ENCODE measurements at regions not wholly inside any gene's neighbourhood (a gene's known extent, or its start where the extent isn't known, plus 50 kb on each side); places are given as distances from the start of the nearest gene placed in this dataset.

DNA sequence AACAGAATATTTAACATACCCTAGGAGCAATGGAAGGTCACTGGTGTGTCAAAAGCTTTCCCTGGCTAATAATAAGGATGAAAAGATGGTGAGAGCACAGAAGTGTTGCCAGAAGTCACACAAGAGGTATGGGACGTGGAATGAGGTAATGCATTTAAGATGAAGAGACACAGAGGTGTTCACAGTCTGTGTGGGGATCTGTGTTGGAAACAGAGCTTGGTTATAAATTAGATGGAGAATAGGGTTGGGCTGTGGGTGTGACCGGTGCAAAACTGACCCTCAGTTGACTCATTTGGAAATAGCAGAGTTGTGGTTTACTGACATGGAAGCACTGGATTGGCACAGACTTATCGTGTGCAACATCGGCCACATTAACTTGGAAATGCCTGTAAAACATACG lies 372.5 kb downstream of the SATB2 start:
- WGBS, 5 donors: 76 to 89% (median 82%) methylated on average over 5 of the region's 5 CpGs
- H3K27me3 ChIP-seq: no peaks in the 10 kb centered on the region
- H3K4me1 ChIP-seq: no peaks in the 10 kb centered on the region
- no peak overlapping the region for H3K4me3 ChIP-seq
- H3K36me3 ChIP-seq: no peaks in the 10 kb centered on the region
- DNase-seq: no peak
- intact Hi-C loops (cut with DNase I; ENCODE audit: low total_unique reads): no loop called here
- H3K27ac ChIP-seq: no peak overlapping the region
- no peaks in the 10 kb centered on the region for H3K9me3 ChIP-seq
- TF ChIP-seq POLR2A (IDR thresholded peaks at IDR 0.05) (no peak), POLR2AphosphoS5 (IDR thresholded peaks at IDR 0.05) (no peak), CTCF (IDR thresholded peaks at IDR 0.05) (no peak), EP300 (IDR thresholded peaks at IDR 0.05) (no peak)

GRCh38 chr2:199070322-199070949 lies 387.3 kb downstream of the SATB2 start:
- intact Hi-C loops (cut with DNase I; ENCODE audit: low total_unique reads): no loop called here
- H3K27ac ChIP-seq: no peak overlapping the region
- TF ChIP-seq POLR2AphosphoS5 (IDR thresholded peaks at IDR 0.05) (no peak), POLR2A (IDR thresholded peaks at IDR 0.05) (no peak), EP300 (IDR thresholded peaks at IDR 0.05) (no peak), CTCF (IDR thresholded peaks at IDR 0.05) (no peak)
- WGBS, 5 donors: 76 to 93% (median 80%) methylated on average over 1 of the region's 1 CpG
- H3K36me3 ChIP-seq: no peaks in the 10 kb centered on the region
- H3K9me3 ChIP-seq: peaks cover 0 to under 1% (median 0%) of the 10 kb centered on the region in 4 donors
- no peaks in the 10 kb centered on the region for H3K27me3 ChIP-seq
- H3K4me3 ChIP-seq: no peak overlapping the region
- DNase-seq: no peak
- H3K4me1 ChIP-seq: no peaks in the 10 kb centered on the region

DNA sequence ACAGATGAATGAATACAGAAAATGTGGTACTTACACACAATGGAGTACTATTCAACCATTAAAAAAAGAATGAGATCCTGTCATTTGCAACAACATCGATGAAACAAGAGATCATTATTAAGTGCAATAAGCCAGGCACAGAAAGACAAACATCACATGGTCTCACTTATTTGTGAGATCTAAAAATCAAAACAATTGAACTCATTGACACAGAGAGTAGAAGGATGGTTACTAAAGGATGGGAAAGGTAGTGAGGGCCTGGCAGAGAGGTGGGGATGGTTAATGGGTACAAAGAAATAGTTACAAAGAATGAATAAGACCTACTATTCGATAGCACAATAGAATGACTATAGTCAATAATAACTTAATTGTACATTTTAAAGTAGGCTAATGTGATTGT lies 393.5 kb downstream of the SATB2 start:
- peaks cover 0 to 21% (median 19%) of the 10 kb centered on the region in 4 donors for H3K9me3 ChIP-seq
- H3K27me3 ChIP-seq: no peaks in the 10 kb centered on the region
- WGBS, 5 donors: 75 to 89% (median 87%) methylated on average over 2 of the region's 2 CpGs
- DNase-seq: no peak
- no peaks in the 10 kb centered on the region for H3K4me1 ChIP-seq
- H3K4me3 ChIP-seq: no peak overlapping the region
- intact Hi-C loops (cut with DNase I; ENCODE audit: low total_unique reads): no loop called here
- H3K36me3 ChIP-seq: no peaks in the 10 kb centered on the region
- TF ChIP-seq POLR2AphosphoS5 (IDR thresholded peaks at IDR 0.05) (no peak), POLR2A (IDR thresholded peaks at IDR 0.05) (no peak), EP300 (IDR thresholded peaks at IDR 0.05) (no peak), CTCF (IDR thresholded peaks at IDR 0.05) (no peak)
- H3K27ac ChIP-seq: no peak overlapping the region

- no peaks in the 10 kb centered on the region for H3K4me1 ChIP-seq
- WGBS, 5 donors: 70 to 86% (median 77%) methylated on average over 2 of the region's 2 CpGs
Observed at GRCh38 chr2:199057936-199058335, 399.8 kb downstream of the SATB2 start.

DNA sequence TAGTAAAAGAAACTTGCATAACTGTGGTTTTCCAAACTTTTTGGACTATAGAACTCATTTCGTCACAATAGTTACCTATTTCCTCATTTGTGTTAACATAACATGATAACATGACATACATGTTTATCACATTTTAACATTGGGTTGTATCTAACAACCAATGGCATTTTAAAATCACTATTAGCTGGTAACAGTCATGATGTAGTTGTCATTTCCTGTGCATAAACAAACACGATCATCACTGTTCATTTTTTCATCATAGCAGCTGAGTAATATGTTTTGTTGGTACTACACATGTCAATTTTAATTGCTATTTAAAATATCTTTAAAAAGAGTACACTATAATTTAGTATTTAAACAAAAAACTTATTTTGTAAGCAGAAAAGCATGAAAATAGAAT lies 402.4 kb downstream of the SATB2 start:
- H3K36me3 ChIP-seq: no peaks in the 10 kb centered on the region
- 48 to 65% (median 63%) methylated on average over 2 of the region's 2 CpGs for WGBS, 5 donors
- H3K9me3 ChIP-seq: no peaks in the 10 kb centered on the region
- H3K4me3 ChIP-seq: no peak overlapping the region
- intact Hi-C loops (cut with DNase I; ENCODE audit: low total_unique reads): no loop called here
- no peaks in the 10 kb centered on the region for H3K27me3 ChIP-seq
- TF ChIP-seq POLR2AphosphoS5 (IDR thresholded peaks at IDR 0.05) (no peak), EP300 (IDR thresholded peaks at IDR 0.05) (no peak), POLR2A (IDR thresholded peaks at IDR 0.05) (no peak), CTCF (IDR thresholded peaks at IDR 0.05) (no peak)
- H3K4me1 ChIP-seq: no peaks in the 10 kb centered on the region
- no peak overlapping the region for H3K27ac ChIP-seq
- DNase-seq: no peak

More at GRCh38 chr2:199057936-199058335, 399.8 kb downstream of the SATB2 start:
- Histone ChIP-seq H3K9me3 (peaks cover 0 to 14% (median 9%) of the 10 kb centered on the region in 4 donors), H3K36me3 (no peaks in the 10 kb centered on the region), H3K4me3 (no peak overlapping the region), H3K27me3 (no peaks in the 10 kb centered on the region), H3K27ac (no peak overlapping the region)
- no peak for DNase-seq
- intact Hi-C loops (cut with DNase I; ENCODE audit: low total_unique reads): no loop called here
- TF ChIP-seq POLR2AphosphoS5 (IDR thresholded peaks at IDR 0.05): no peak

All from stomach (tissue), 8 donors.